GM12878 (cell line): ENCODE measurements at regions not wholly inside any gene's neighbourhood (a gene's known extent, or its start where the extent isn't known, plus 50 kb on each side); places are given as distances from the start of the nearest gene placed in this dataset.

ENCODE experiments used
- ATAC-seq: fragments of 200-7000 bp; cut with Tn5 transposase; 3 replicates; pipeline ENCODE4 v1.9.1; 2020; ENCODE audit warnings: mild to moderate bottlenecking, moderate library complexity
- BruUV-seq: library from RNA; stranded (reverse); fragments of 400-500 nt; replicated peaks from 2 replicates; lab custom pipeline; 2021; lab: Mats Ljungman, UMichigan
- CTCF ChIA-PET: fragments of 300-600 bp; sonication (Branson Sonifier 250); formaldehyde crosslinking; extraction: SDS; loops from one replicate; lab custom pipeline; 2021; ENCODE audit warnings: inconsistent platforms; lab: Yijun Ruan, JAX
- POLR2A ChIA-PET: fragments of 350-600 bp; formaldehyde crosslinking; extraction: SDS; loops from one replicate; lab custom pipeline; 2021; ENCODE audit warnings: inconsistent platforms; lab: Charles Lee
- RAD21 ChIA-PET: fragments of 300-600 bp; sonication (Branson Sonifier 250); formaldehyde crosslinking; loops from one replicate; lab custom pipeline; 2023; ENCODE audit warnings: antibody characterized with exemption; ENCODE audit not compliant: unreplicated experiment; lab: Charles Lee
- SMC1A ChIA-PET: fragments of 300-600 bp; sonication (Branson Sonifier 250); formaldehyde crosslinking; loops from one replicate; lab custom pipeline; 2023; ENCODE audit not compliant: unreplicated experiment, uncharacterized antibody; lab: Charles Lee
- DNase-seq: peaks from one replicate; pipeline ENCODE4 v3.0.0-alpha.2; 2011; ENCODE audit warnings: low read depth, low spot score
- FAIRE-seq: peaks from 3 replicates; lab custom pipeline; 2011; peaks lifted over from hg19 to GRCh38; lab: Jason Lieb, UNC
- H2AFZ ChIP-seq: 2 replicates; pipeline ENCODE4 v1.6.0; 2011; ENCODE audit warnings: low read depth, low read length, control low read depth; ENCODE audit not compliant: control insufficient read depth
- H3K27ac ChIP-seq: 2 replicates; pipeline ENCODE4 v1.5.1; 2011; ENCODE audit warnings: control low read depth; ENCODE audit not compliant: control insufficient read depth, insufficient read depth
- H3K27me3 ChIP-seq, 2 experiments: replicated peaks in 1 of 2; 2 replicates each; pipeline versions ENCODE4 v1.6.0 to v1.6.1; 2011; ENCODE audit warnings: low read length in 1 of 2; ENCODE audit not compliant: control insufficient read depth in 2 of 2, insufficient read depth in 2 of 2
- H3K36me3 ChIP-seq, 2 experiments: 2 replicates each; pipeline ENCODE4 v1.5.1; 2011; ENCODE audit warnings: low read length in 1 of 2; ENCODE audit not compliant: control insufficient read depth in 2 of 2, insufficient read depth in 2 of 2
- H3K4me1 ChIP-seq: 2 replicates; pipeline ENCODE4 v1.6.1; 2011; ENCODE audit warnings: mild to moderate bottlenecking, low read length, moderate library complexity, mixed read lengths; ENCODE audit not compliant: control insufficient read depth, insufficient read depth
- H3K4me2 ChIP-seq: 2 replicates; pipeline ENCODE4 v1.6.0; 2011; ENCODE audit warnings: control low read depth; ENCODE audit not compliant: control insufficient read depth, insufficient read depth
- H3K4me3 ChIP-seq: fragments of 200-600 bp; sonication (generic); 2 replicates; pipeline ENCODE4 v1.5.1; 2016
- H3K79me2 ChIP-seq: 2 replicates; pipeline ENCODE4 v1.6.0; 2011; ENCODE audit warnings: low read length; ENCODE audit not compliant: control insufficient read depth, insufficient read depth
- H3K9ac ChIP-seq: 2 replicates; pipeline ENCODE4 v1.8.0; 2011; ENCODE audit warnings: low read length, control low read depth, mixed read lengths; ENCODE audit not compliant: control insufficient read depth, insufficient read depth
- H3K9me3 ChIP-seq: replicated peaks from 3 replicates; pipeline ENCODE4 v1.5.1; 2011; ENCODE audit warnings: mild to moderate bottlenecking, low read length; ENCODE audit not compliant: control insufficient read depth, insufficient read depth
- H4K20me1 ChIP-seq: 2 replicates; pipeline ENCODE4 v1.6.0; 2011; ENCODE audit not compliant: control insufficient read depth, insufficient read depth
- CUX1 ChIP-seq: IDR thresholded peaks from 2 replicates; pipeline ENCODE4 v1.6.1; 2012; ENCODE audit warnings: improper control_type of control experiment, low read depth, low read length; ENCODE audit not compliant: insufficient replicate concordance
- RCOR1 ChIP-seq: conservative IDR thresholded peaks from 2 replicates; pipeline ENCODE4 v1.6.1; 2012; ENCODE audit warnings: low read depth, low read length, improper control_type of control experiment
- RUNX3 ChIP-seq: IDR thresholded peaks from 2 replicates; pipeline ENCODE4 v1.6.1; 2012; ENCODE audit warnings: low read length, inconsistent platforms
- WGBS: methylation state at CpG from one replicate; pipeline ENCODE4 v1.1.6; 2016; ENCODE audit warnings: low lambda C conversion rate; ENCODE audit not compliant: insufficient replicate concordance, insufficient coverage; ENCODE audit errors: missing lambda C conversion rate; 5-methylcytosine and 5-hydroxymethylcytosine counted together
- in situ Hi-C: fragments of 300-500 bp; cut with MboI; formaldehyde crosslinking; loops from 9 replicates; pipeline ENCODE4 v1.14.3; 2018; ENCODE audit warnings: mixed read lengths
- intact Hi-C: fragments of 100-400 bp; cut with micrococcal nuclease; formaldehyde crosslinking; loops from one replicate; pipeline ENCODE4 v1.14.2; 2022; ENCODE audit not compliant: unreplicated experiment

- no peaks in the 10 kb centered on the region for H3K9me3 ChIP-seq
- ChIA-PET POLR2A (no interaction called here), SMC1A (interaction anchor here (3.3 kb wide), 1 partner anchor 9 kb away, joined by 14 read pairs; no protein-coding TSS in a partner anchor), RAD21 (no interaction called here), CTCF (interaction anchor here (0.8 to 1.8 kb wide), 4 partner anchors 9 to 15 kb away, joined by 3 to 4 read pairs (median 3); no protein-coding TSS in a partner anchor)
- no TSS peak for BruUV-seq
- no peaks in the 10 kb centered on the region for H3K4me1 ChIP-seq
- H3K36me3 ChIP-seq, result no peaks in the 10 kb centered on the region
- ATAC-seq (no peak), FAIRE-seq (no peak), DNase-seq (no peak)
- H3K27me3 ChIP-seq, result no peaks in the 10 kb centered on the region
- H3K27ac ChIP-seq, result no peak overlapping the region
- no peak overlapping the region for H3K4me2 ChIP-seq
- intact Hi-C loops (no loop called here), in situ Hi-C loops (no loop called here)
- H2AFZ ChIP-seq, result no peak overlapping the region
- no peaks in the 10 kb centered on the region for H3K79me2 ChIP-seq
- no peak overlapping the region for H3K9ac ChIP-seq
- WGBS, result 17% methylated on average over 1 of the region's 1 CpG
- no peak overlapping the region for H3K4me3 ChIP-seq
- no peak for TF ChIP-seq RCOR1
- TF ChIP-seq CUX1, result no peak
- TF ChIP-seq RUNX3, result no peak
- no peaks in the 10 kb centered on the region for H4K20me1 ChIP-seq
Measured at GRCh38 chr9:19937121-19937520, 148.3 kb upstream of the SLC24A2 start.
